SU-DHL-6 (cell line): ENCODE measurements at regions not wholly inside any gene's neighbourhood (a gene's known extent, or its start where the extent isn't known, plus 50 kb on each side); places are given as distances from the start of the nearest gene placed in this dataset.

Experiments
- H2AFZ ChIP-seq: fragments of 200-600 bp; sonication (generic); 2 replicates; pipeline ENCODE4 v1.6.1; 2014; ENCODE audit warnings: low read depth, mild to moderate bottlenecking, moderate library complexity, mixed read lengths, antibody characterized with exemption, low read length; ENCODE audit not compliant: severe bottlenecking
- H3F3A ChIP-seq: fragments of 200-600 bp; shearing (Covaris generic); 2 replicates; pipeline ENCODE4 v1.6.0; 2016; ENCODE audit warnings: antibody characterized with exemption, mild to moderate bottlenecking; ENCODE audit not compliant: insufficient read depth
- H3K27ac ChIP-seq: fragments of 200-600 bp; sonication (generic); 2 replicates; pipeline ENCODE4 v1.5.1; 2016; ENCODE audit warnings: low read depth, mild to moderate bottlenecking, low read length, moderate library complexity, mixed read lengths
- H3K27me3 ChIP-seq: fragments of 200-600 bp; sonication (generic), shearing (Covaris generic); 2 replicates; pipeline ENCODE4 v1.6.0; 2014; ENCODE audit warnings: mild to moderate bottlenecking, low read length
- H3K36me3 ChIP-seq: fragments of 200-600 bp; sonication (generic); 2 replicates; pipeline ENCODE4 v1.6.1; 2014; ENCODE audit warnings: mild to moderate bottlenecking, low read length, mixed read lengths
- H3K4me2 ChIP-seq: fragments of 300-600, 200-600 bp; shearing (Covaris generic), sonication (generic); 2 replicates; pipeline ENCODE4 v1.6.0; 2014; ENCODE audit warnings: low read length, low read depth, mild to moderate bottlenecking; ENCODE audit not compliant: poor library complexity, severe bottlenecking
- H3K4me3 ChIP-seq: fragments of 200-600 bp; sonication (generic); 2 replicates; pipeline ENCODE4 v1.5.1; 2014; ENCODE audit warnings: antibody characterized with exemption, low read length, mild to moderate bottlenecking, mixed read lengths; ENCODE audit not compliant: insufficient read depth, poor library complexity, severe bottlenecking
- H3K79me2 ChIP-seq: fragments of 200-600 bp; sonication (generic); 2 replicates; pipeline ENCODE4 v1.6.1; 2014; ENCODE audit warnings: mild to moderate bottlenecking, low read length, moderate library complexity; ENCODE audit not compliant: insufficient read depth
- H3K9ac ChIP-seq: fragments of 200-600 bp; sonication (generic); 2 replicates; pipeline ENCODE4 v1.7.0; 2014; ENCODE audit warnings: mild to moderate bottlenecking, low read length
- H3K9me2 ChIP-seq: fragments of 200-600 bp; sonication (generic); replicated peaks from 2 replicates; pipeline ENCODE4 v1.6.1; 2014; ENCODE audit warnings: low read length; ENCODE audit not compliant: insufficient read depth
- H3K9me3 ChIP-seq: fragments of 200-600 bp; sonication (generic); 2 replicates; pipeline ENCODE4 v1.6.1; 2014; ENCODE audit warnings: low read length, mixed read lengths; ENCODE audit not compliant: insufficient read depth
- H4K20me1 ChIP-seq: fragments of 200-600 bp; sonication (generic); 2 replicates; pipeline ENCODE4 v1.6.1; 2014; ENCODE audit warnings: low read depth, mild to moderate bottlenecking, antibody characterized with exemption, low read length, moderate library complexity, mixed read lengths
- CTCF ChIP-seq: fragments of 200-600 bp; sonication (generic); IDR thresholded peaks from one replicate; pipeline ENCODE4 v1.5.1; 2017; ENCODE audit warnings: antibody characterized with exemption, mild to moderate bottlenecking, low read length, moderate library complexity; ENCODE audit not compliant: insufficient read depth, poor library complexity, severe bottlenecking
- EZH2phosphoT487 ChIP-seq: fragments of 200-600 bp; sonication (generic), shearing (Covaris generic); conservative IDR thresholded peaks from 2 replicates; pipeline ENCODE4 v1.6.1; 2018; ENCODE audit warnings: mild to moderate bottlenecking, antibody characterized with exemption, low read length, moderate library complexity, mixed read lengths

GRCh38 chr20:34190262-34190661 lies 51.0 kb upstream of the ASIP start:
- no peak overlapping the region for H2AFZ ChIP-seq
- H3K4me3 ChIP-seq: no peak overlapping the region
- H3F3A ChIP-seq: no peaks in the 10 kb centered on the region
- H3K36me3 ChIP-seq: no peaks in the 10 kb centered on the region
- no peaks in the 10 kb centered on the region for H3K79me2 ChIP-seq
- H3K4me2 ChIP-seq: no peak overlapping the region
- no peaks in the 10 kb centered on the region for H3K9me2 ChIP-seq
- no peak overlapping the region for H3K27ac ChIP-seq
- TF ChIP-seq EZH2phosphoT487: no peak
- TF ChIP-seq CTCF: no peak
- H3K9ac ChIP-seq: no peak overlapping the region
- H3K9me3 ChIP-seq: no peaks in the 10 kb centered on the region
- no peaks in the 10 kb centered on the region for H4K20me1 ChIP-seq
- H3K27me3 ChIP-seq: no peaks in the 10 kb centered on the region

- no peaks in the 10 kb centered on the region for H3F3A ChIP-seq
- no peaks in the 10 kb centered on the region for H3K9me2 ChIP-seq
- H3K4me3 ChIP-seq: no peak overlapping the region
- H3K27ac ChIP-seq: no peak overlapping the region
- H4K20me1 ChIP-seq: no peaks in the 10 kb centered on the region
- H3K9ac ChIP-seq: no peak overlapping the region
- H3K79me2 ChIP-seq: no peaks in the 10 kb centered on the region
- H3K4me2 ChIP-seq: no peak overlapping the region
- no peak overlapping the region for H2AFZ ChIP-seq
- no peaks in the 10 kb centered on the region for H3K36me3 ChIP-seq
- TF ChIP-seq CTCF (peak; percentile 48), EZH2phosphoT487 (no peak)
- H3K27me3 ChIP-seq: no peaks in the 10 kb centered on the region
- no peaks in the 10 kb centered on the region for H3K9me3 ChIP-seq
Measured at GRCh38 chr20:34190679-34191090, 50.5 kb upstream of the ASIP start.
